Astrocyte of the cerebellum (primary cell): ENCODE measurements at regions not wholly inside any gene's neighbourhood (a gene's known extent, or its start where the extent isn't known, plus 50 kb on each side); places are given as distances from the start of the nearest gene placed in this dataset.

Experiments used
- DNase-seq: peaks from one replicate; pipeline ENCODE4 v3.0.0-alpha.2; 2011; ENCODE audit warnings: low read depth
- H3K4me3 ChIP-seq: 2 replicates; pipeline ENCODE4 v1.5.1; 2011; ENCODE audit warnings: mild to moderate bottlenecking, low read depth, low read length, moderate library complexity
- CTCF ChIP-seq: IDR thresholded peaks from 2 replicates; pipeline ENCODE4 v1.5.1; 2012; ENCODE audit warnings: low read length, low read depth, moderate library complexity, mild to moderate bottlenecking; ENCODE audit errors: missing control alignments
- in situ Hi-C: cut with HindIII; loops from 2 replicates; pipeline ENCODE4 v1.10.0; 2017; ENCODE audit warnings: low sequenced_read_pairs

GRCh38 chr20:48260129-48260756, 475.0 kb upstream of the SULF2 start:
- no peak for DNase-seq
- H3K4me3 ChIP-seq: no peak overlapping the region
- no peak for TF ChIP-seq CTCF
- in situ Hi-C loops: no loop called here

GRCh38 chr20:48259456-48259855, 474.2 kb upstream of the SULF2 start:
- no peak for DNase-seq
- in situ Hi-C loops: no loop called here
- no peak for TF ChIP-seq CTCF
- H3K4me3 ChIP-seq: no peak overlapping the region

GRCh38 chr20:48257833-48258232, 472.6 kb upstream of the SULF2 start:
- DNase-seq: no peak
- in situ Hi-C loops: no loop called here
- H3K4me3 ChIP-seq: no peak overlapping the region
- no peak for TF ChIP-seq CTCF

- TF ChIP-seq CTCF: no peak
- no peak overlapping the region for H3K4me3 ChIP-seq
- in situ Hi-C loops: no loop called here
- DNase-seq: no peak
Observed at GRCh38 chr20:48247961-48248360, 462.7 kb upstream of the SULF2 start.

- no peak for DNase-seq
- in situ Hi-C loops: no loop called here
- H3K4me3 ChIP-seq: no peak overlapping the region
- no peak for TF ChIP-seq CTCF
Observed at GRCh38 chr20:48246061-48246790, 460.9 kb upstream of the SULF2 start.

- no peak overlapping the region for H3K4me3 ChIP-seq
- in situ Hi-C loops: no loop called here
- DNase-seq: no peak
- TF ChIP-seq CTCF: no peak
Observed at GRCh38 chr20:48242623-48243022, 457.3 kb upstream of the SULF2 start.
